ENCODE measurements at regions not wholly inside any gene's neighbourhood (a gene's known extent, or its start where the extent isn't known, plus 50 kb on each side); places are given as distances from the start of the nearest gene placed in this dataset.

- no peak overlapping the region for H3K4me3 ChIP-seq (ENCODE audit: low read depth, low read length)
- no peak for TF ChIP-seq CTCF (IDR thresholded peaks at IDR 0.05; ENCODE audit: insufficient read depth, low read depth, low read length, missing control alignments)
- no peak for DNase-seq (ENCODE audit: low read depth)
Measured at GRCh38 chr21:18070392-18070791, 174.2 kb upstream of the CHODL start.

GRCh38 chr21:18069875-18070274 lies 174.8 kb upstream of the CHODL start:
- no peak overlapping the region for H3K4me3 ChIP-seq (ENCODE audit: low read depth, low read length)
- DNase-seq (ENCODE audit: low read depth), result no peak
- TF ChIP-seq CTCF (IDR thresholded peaks at IDR 0.05; ENCODE audit: insufficient read depth, low read depth, low read length, missing control alignments), result no peak

- no peak for TF ChIP-seq CTCF (IDR thresholded peaks at IDR 0.05; ENCODE audit: insufficient read depth, low read depth, low read length, missing control alignments)
- no peak for DNase-seq (ENCODE audit: low read depth)
- H3K4me3 ChIP-seq (ENCODE audit: low read depth, low read length), result no peak overlapping the region
Measured at GRCh38 chr21:18060402-18060801, 184.2 kb upstream of the CHODL start.

GRCh38 chr21:18058731-18059398 lies 185.8 kb upstream of the CHODL start:
- TF ChIP-seq CTCF (IDR thresholded peaks at IDR 0.05; ENCODE audit: insufficient read depth, low read depth, low read length, missing control alignments), result no peak
- no peak for DNase-seq (ENCODE audit: low read depth)
- no peak overlapping the region for H3K4me3 ChIP-seq (ENCODE audit: low read depth, low read length)

- no peak for TF ChIP-seq CTCF (IDR thresholded peaks at IDR 0.05; ENCODE audit: insufficient read depth, low read depth, low read length, missing control alignments)
Measured at GRCh38 chr21:18053151-18053550, 191.5 kb upstream of the CHODL start.

GRCh38 chr21:18049461-18049860 lies 195.2 kb upstream of the CHODL start:
- DNase-seq (ENCODE audit: low read depth), result no peak
- no peak for TF ChIP-seq CTCF (IDR thresholded peaks at IDR 0.05; ENCODE audit: insufficient read depth, low read depth, low read length, missing control alignments)
- no peak overlapping the region for H3K4me3 ChIP-seq (ENCODE audit: low read depth, low read length)

More at GRCh38 chr21:18053151-18053550, 191.5 kb upstream of the CHODL start:
- no peak for DNase-seq (ENCODE audit: low read depth)
- no peak overlapping the region for H3K4me3 ChIP-seq (ENCODE audit: low read depth, low read length)

- H3K4me3 ChIP-seq (ENCODE audit: low read depth, low read length), result no peak overlapping the region
- TF ChIP-seq CTCF (IDR thresholded peaks at IDR 0.05; ENCODE audit: insufficient read depth, low read depth, low read length, missing control alignments), result peak; percentile 31
- peak; percentile 28 for DNase-seq (ENCODE audit: low read depth)
Measured at GRCh38 chr21:18041012-18041411, 203.6 kb upstream of the CHODL start.

Data from GM12865 (cell line).